NCI-H2196 treated with DMSO at 0.1 percent for 48 hours (cell line): ENCODE measurements at regions not wholly inside any gene's neighbourhood (a gene's known extent, or its start where the extent isn't known, plus 50 kb on each side); places are given as distances from the start of the nearest gene placed in this dataset.
"Not testable (repeated sequence)": the region's sequence is repeated elsewhere in the genome, so short reads cannot be mapped to it uniquely, and the experiment has no call there.

Experiments
- DNase-seq: peaks from one replicate; lab custom pipeline; 2025; ENCODE audit not compliant: unreplicated experiment; lab: John Stamatoyannopoulos, UW

GRCh38 chr2:106261871-106262321 is 67.8 kb upstream of the UXS1 start:
- DNase-seq: no peak

GRCh38 chr2:106258859-106259258 is 64.8 kb upstream of the UXS1 start:
- DNase-seq: not testable (repeated sequence)

GRCh38 chr2:106257830-106258229 is 63.7 kb upstream of the UXS1 start:
- DNase-seq: no peak

- no peak for DNase-seq
Measured at GRCh38 chr2:106257135-106257534, 63.0 kb upstream of the UXS1 start.

GRCh38 chr2:106249157-106249828 is 55.2 kb upstream of the UXS1 start:
- DNase-seq: not testable (repeated sequence)

GRCh38 chr2:106248548-106249151 is 54.5 kb upstream of the UXS1 start:
- not testable (repeated sequence) for DNase-seq
